H1 (cell line): ENCODE measurements at regions not wholly inside any gene's neighbourhood (a gene's known extent, or its start where the extent isn't known, plus 50 kb on each side); places are given as distances from the start of the nearest gene placed in this dataset.

Experiments used
- CTCF ChIA-PET: fragments of 300-600 bp; sonication (Branson Sonifier 250); formaldehyde crosslinking; loops from one replicate; lab custom pipeline; 2021; ENCODE audit not compliant: partially characterized antibody; lab: Charles Lee
- POLR2A ChIA-PET: fragments of 300-600 bp; sonication (Branson Sonifier 250); formaldehyde crosslinking; loops from one replicate; lab custom pipeline; 2021; ENCODE audit warnings: inconsistent platforms; ENCODE audit not compliant: partially characterized antibody; lab: Charles Lee
- DNase-seq, 2 experiments: peaks; one replicate each; pipeline versions ENCODE4 v3.0.0 to v3.0.0-alpha.2; 2010 to 2022; ENCODE audit warnings: low spot score in 2 of 2, low read depth in 1 of 2, mixed read lengths in 1 of 2
- FAIRE-seq: peaks from 2 replicates; lab custom pipeline; 2011; peaks lifted over from hg19 to GRCh38; lab: Jason Lieb, UNC
- H2AFZ ChIP-seq: 2 replicates; pipeline ENCODE4 v1.8.1; 2012; ENCODE audit warnings: low read length, inconsistent platforms
- H2AK5ac ChIP-seq: 2 replicates; pipeline ENCODE4 v1.6.1; 2013; ENCODE audit warnings: low read depth, low read length
- H2BK120ac ChIP-seq: replicated peaks from 2 replicates; pipeline ENCODE3; 2013; ENCODE audit warnings: low read depth, low read length, inconsistent platforms
- H2BK12ac ChIP-seq: 2 replicates; pipeline ENCODE4 v1.6.1; 2013; ENCODE audit warnings: low read depth, low read length
- H2BK15ac ChIP-seq: 2 replicates; pipeline ENCODE4 v1.6.1; 2013; ENCODE audit warnings: low read length
- H2BK20ac ChIP-seq: 2 replicates; pipeline ENCODE4 v1.6.1; 2013; ENCODE audit warnings: low read length
- H2BK5ac ChIP-seq: 2 replicates; pipeline ENCODE4 v1.6.1; 2013; ENCODE audit warnings: low read depth, low read length
- H3K14ac ChIP-seq: 2 replicates; pipeline ENCODE4 v1.6.1; 2013; ENCODE audit warnings: inconsistent platforms; ENCODE audit not compliant: insufficient read length
- H3K18ac ChIP-seq: 2 replicates; pipeline ENCODE4 v1.6.1; 2013; ENCODE audit warnings: low read length; ENCODE audit errors: extremely low read depth
- H3K23ac ChIP-seq: 2 replicates; pipeline ENCODE4 v1.6.1; 2013; ENCODE audit warnings: inconsistent platforms; ENCODE audit not compliant: insufficient read length
- H3K23me2 ChIP-seq: 2 replicates; pipeline ENCODE4 v1.6.1; 2013; ENCODE audit warnings: low read depth, low read length
- H3K27ac ChIP-seq: 2 replicates; pipeline ENCODE4 v1.6.1; 2011; ENCODE audit warnings: low read depth, low read length, inconsistent platforms
- H3K27me3 ChIP-seq, 4 experiments: replicated peaks in 1 of 4; 1 replicate in 1 of 4; 2 replicates in 3 of 4; pipeline versions ENCODE4 v1.6.1 to v1.8.1; 2011 to 2013; ENCODE audit warnings: low read length in 3 of 4, mild to moderate bottlenecking in 3 of 4, inconsistent platforms in 2 of 4, mixed read lengths in 2 of 4, moderate library complexity in 1 of 4; ENCODE audit not compliant: control insufficient read depth in 3 of 4, insufficient read depth in 3 of 4; ENCODE audit errors: extremely low read depth in 1 of 4
- H3K36me3 ChIP-seq, 4 experiments: 2 replicates each; pipeline versions ENCODE4 v1.6.1 to v1.8.1; 2011 to 2013; ENCODE audit warnings: mild to moderate bottlenecking in 4 of 4, low read length in 3 of 4, moderate library complexity in 2 of 4, control low read depth in 1 of 4, inconsistent platforms in 1 of 4; ENCODE audit not compliant: insufficient read depth in 4 of 4, control insufficient read depth in 2 of 4
- H3K4ac ChIP-seq: replicated peaks from 2 replicates; pipeline ENCODE3; 2013; ENCODE audit warnings: low read length, low read depth, mixed read lengths, inconsistent platforms; ENCODE audit not compliant: insufficient read length
- H3K4me1 ChIP-seq, 4 experiments: replicated peaks in 1 of 4; 1 replicate in 1 of 4; 2 replicates in 3 of 4; pipeline versions ENCODE4 v1.6.1 to v1.8.1; 2011 to 2013; ENCODE audit warnings: low read length in 3 of 4, inconsistent platforms in 2 of 4, mixed read lengths in 1 of 4; ENCODE audit not compliant: insufficient read depth in 4 of 4, control insufficient read depth in 3 of 4
- H3K4me2 ChIP-seq, 2 experiments: 2 replicates each; pipeline versions ENCODE4 v1.6.1 to v1.8.1; 2011 to 2013; ENCODE audit warnings: low read depth in 2 of 2, low read length in 2 of 2, control low read depth in 1 of 2, inconsistent platforms in 1 of 2, mild to moderate bottlenecking in 1 of 2; ENCODE audit not compliant: insufficient read depth in 1 of 2
- H3K4me3 ChIP-seq, 4 experiments: fragments of 200-600, 300-600 bp in 1 of 4; sonication (generic), shearing (Covaris generic), sonication (Bioruptor Twin) in 1 of 4; 2 replicates each; pipeline versions ENCODE4 v1.5.1 to v1.8.1; 2011 to 2016; ENCODE audit warnings: low read length in 4 of 4, low read depth in 3 of 4, control low read depth in 2 of 4, inconsistent platforms in 2 of 4, mild to moderate bottlenecking in 2 of 4, mixed read lengths in 1 of 4, moderate library complexity in 1 of 4; ENCODE audit not compliant: insufficient read depth in 2 of 4; ENCODE audit errors: extremely low read depth in 1 of 4
- H3K56ac ChIP-seq: replicated peaks from 2 replicates; pipeline ENCODE3; 2013; ENCODE audit warnings: low read depth, mild to moderate bottlenecking, mixed read lengths, low read length, inconsistent platforms; ENCODE audit not compliant: insufficient read length
- H3K79me1 ChIP-seq: 2 replicates; pipeline ENCODE4 v1.6.1; 2013; ENCODE audit warnings: low read depth, low read length, control low read depth
- H3K79me2 ChIP-seq, 2 experiments: 2 replicates each; pipeline versions ENCODE4 v1.6.1 to v1.8.1; 2012 to 2013; ENCODE audit warnings: low read length in 2 of 2, mild to moderate bottlenecking in 2 of 2, inconsistent platforms in 1 of 2; ENCODE audit not compliant: insufficient read depth in 2 of 2, control insufficient read depth in 1 of 2
- H3K9ac ChIP-seq, 4 experiments: replicated peaks in 1 of 4; 1 replicate in 1 of 4; 2 replicates in 3 of 4; pipeline versions ENCODE4 v1.6.1 to v1.8.1; 2011 to 2013; ENCODE audit warnings: low read depth in 3 of 4, low read length in 3 of 4, control low read depth in 2 of 4, mild to moderate bottlenecking in 2 of 4, moderate library complexity in 2 of 4, inconsistent platforms in 1 of 4; ENCODE audit errors: extremely low read depth in 1 of 4
- H3K9me3 ChIP-seq, 2 experiments: 2 replicates each; pipeline versions ENCODE4 v1.6.1 to v1.8.1; 2012 to 2013; ENCODE audit warnings: mild to moderate bottlenecking in 2 of 2, moderate library complexity in 2 of 2, control low read depth in 1 of 2, inconsistent platforms in 1 of 2, low read depth in 1 of 2, low read length in 1 of 2, mixed read lengths in 1 of 2; ENCODE audit not compliant: insufficient read depth in 2 of 2
- H4K20me1 ChIP-seq, 2 experiments: replicated peaks in 1 of 2; 2 replicates each; pipeline versions ENCODE3 to v1.8.1; 2011 to 2013; ENCODE audit warnings: inconsistent platforms in 2 of 2, low read length in 2 of 2, mild to moderate bottlenecking in 1 of 2; ENCODE audit not compliant: insufficient read depth in 2 of 2, control insufficient read depth in 1 of 2
- H4K5ac ChIP-seq: 2 replicates; pipeline ENCODE4 v1.6.1; 2013; ENCODE audit warnings: low read length, low read depth, mixed read lengths, inconsistent platforms; ENCODE audit not compliant: insufficient read length
- H4K8ac ChIP-seq: 2 replicates; pipeline ENCODE4 v1.8.0; 2013; ENCODE audit warnings: mild to moderate bottlenecking, moderate library complexity, low read length, inconsistent platforms; ENCODE audit not compliant: insufficient read depth; ENCODE audit errors: extremely low read depth
- H4K91ac ChIP-seq: replicated peaks from 2 replicates; pipeline ENCODE3; 2013; ENCODE audit warnings: low read length, mixed read lengths, inconsistent platforms; ENCODE audit not compliant: insufficient read length
- BRCA1 ChIP-seq: IDR thresholded peaks from 2 replicates; pipeline ENCODE4 v1.6.1; 2012; ENCODE audit warnings: low read depth, low read length, improper control_type of control experiment
- CBX5 ChIP-seq: fragments of 300-800, 300-1000 bp; sonication (generic); IDR thresholded peaks from 2 replicates; pipeline ENCODE4 v1.7.1; 2016; ENCODE audit warnings: antibody characterized with exemption, low read length, low read depth
- EP300 ChIP-seq, 2 experiments: IDR thresholded peaks; 1 replicate in 1 of 2; 2 replicates in 1 of 2; pipeline ENCODE4 v1.6.1; 2011 to 2012; ENCODE audit warnings: low read depth in 2 of 2, low read length in 2 of 2, mild to moderate bottlenecking in 2 of 2, borderline replicate concordance in 1 of 2, inconsistent platforms in 1 of 2, moderate library complexity in 1 of 2
- JUND ChIP-seq: IDR thresholded peaks from 2 replicates; pipeline ENCODE4 v1.6.1; 2011; ENCODE audit warnings: mild to moderate bottlenecking, improper control_type of control experiment, low read length
- KDM4A ChIP-seq: IDR thresholded peaks from one replicate; pipeline ENCODE4 v1.7.1; 2012; ENCODE audit warnings: low read depth, mild to moderate bottlenecking, moderate library complexity, low read length, inconsistent platforms; ENCODE audit not compliant: severe bottlenecking
- POLR2A ChIP-seq, 2 experiments: IDR thresholded peaks; 1 replicate in 1 of 2; 2 replicates in 1 of 2; pipeline ENCODE4 v1.6.1; 2011; ENCODE audit warnings: low read depth in 2 of 2, low read length in 2 of 2, mild to moderate bottlenecking in 2 of 2; ENCODE audit errors: control extremely low read depth in 1 of 2
- SIN3A ChIP-seq, 2 experiments: IDR thresholded peaks in 1 of 2; conservative IDR thresholded peaks in 1 of 2; 2 replicates each; pipeline ENCODE4 v1.6.1; 2011 to 2012; ENCODE audit warnings: low read length in 2 of 2, improper control_type of control experiment in 1 of 2, low read depth in 1 of 2, mild to moderate bottlenecking in 1 of 2
- SIX5 ChIP-seq: IDR thresholded peaks from 2 replicates; pipeline ENCODE4 v1.6.1; 2011; ENCODE audit warnings: mild to moderate bottlenecking, low read depth, low read length
- WGBS, 2 experiments: shearing (Covaris generic) in 1 of 2; methylation state at CpG; one replicate each; pipeline versions ENCODE4 v1.1.6 to v1.1.7; 2013 to 2015; ENCODE audit warnings: low lambda C conversion rate in 2 of 2, mixed read lengths in 2 of 2, inconsistent platforms in 1 of 2, low coverage in 1 of 2, missing lambda C conversion rate in 1 of 2; ENCODE audit not compliant: insufficient replicate concordance in 2 of 2, insufficient coverage in 1 of 2, insufficient read length in 1 of 2; ENCODE audit errors: extremely low coverage in 1 of 2, missing lambda C conversion rate in 1 of 2; 5-methylcytosine and 5-hydroxymethylcytosine counted together
- TF ChIP-seq, protein P1 (sequence below), 3 experiments: IDR thresholded peaks; 1 replicate in 2 of 3; 2 replicates in 1 of 3; pipeline versions ENCODE4 v1.5.1 to v1.6.1; 2011; ENCODE audit warnings: low read length in 3 of 3, mild to moderate bottlenecking in 3 of 3, inconsistent platforms in 2 of 3, low read depth in 1 of 3, moderate library complexity in 1 of 3; ENCODE audit not compliant: insufficient read depth in 1 of 3; ENCODE audit errors: control extremely low read depth in 1 of 3

DNA sequence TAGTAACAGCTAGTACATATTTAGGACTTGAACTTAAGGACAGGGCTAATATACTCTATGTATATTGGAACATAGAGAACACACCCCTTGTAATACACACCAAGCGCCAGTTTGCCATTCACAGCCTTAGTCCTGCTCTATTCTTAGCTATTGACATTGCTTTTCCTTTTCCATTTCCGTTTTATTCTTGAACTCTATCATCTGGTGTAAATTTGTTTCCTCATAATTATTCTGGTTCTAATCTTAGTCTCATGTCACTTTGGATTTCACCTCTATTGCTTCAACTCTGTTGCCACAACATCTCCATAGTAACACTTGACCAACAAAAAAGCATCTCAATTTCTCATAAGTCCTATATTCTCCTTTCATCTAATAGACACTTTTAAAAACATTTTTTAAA is 225.7 kb downstream of the PHLDA1 start:
- Histone ChIP-seq H3K4me1 (peaks cover 0 to 6% (median 2%) of the 10 kb centered on the region in 4 experiments; a peak in 3 of 7 replicates), H4K20me1 (no peaks in the 10 kb centered on the region), H3K23ac (no peak overlapping the region), H3K4me2 (no peak overlapping the region), H3K9me3 (no peaks in the 10 kb centered on the region), H2BK15ac (no peak overlapping the region), H2BK12ac (no peak overlapping the region), H2BK120ac (peak overlapping the region; percentile 84), H4K5ac (no peak overlapping the region), H2BK20ac (no peak overlapping the region), H4K91ac (no peak overlapping the region), H2BK5ac (no peak overlapping the region), H2AK5ac (no peak overlapping the region), H4K8ac (no peak overlapping the region), H2AFZ (no peak overlapping the region), H3K79me2 (no peaks in the 10 kb centered on the region), H3K18ac (no peak overlapping the region), H3K27ac (no peak overlapping the region), H3K79me1 (no peaks in the 10 kb centered on the region), H3K36me3 (no peaks in the 10 kb centered on the region), H3K27me3 (no peaks in the 10 kb centered on the region), H3K23me2 (no peaks in the 10 kb centered on the region), H3K4me3 (no peak overlapping the region), H3K4ac (no peak overlapping the region), H3K14ac (no peak overlapping the region), H3K56ac (no peak overlapping the region), H3K9ac (no peak overlapping the region)
- TF ChIP-seq KDM4A (no peak), EP300 (IDR thresholded peaks at IDR 0.05; ENCODE audit: borderline replicate concordance in 1 of 2, low read depth in 2 of 2, low read length in 2 of 2) (no peak), BRCA1 (no peak), SIN3A (conservative IDR thresholded peaks at IDR 0.05 in 1 of 2, IDR thresholded peaks at IDR 0.05 in 1 of 2; ENCODE audit: low read depth in 1 of 2, low read length in 2 of 2) (no peak), SIX5 (no peak), JUND (no peak), POLR2A (IDR thresholded peaks at IDR 0.05; ENCODE audit: control extremely low read depth in 1 of 2, low read depth in 2 of 2, low read length in 2 of 2) (no peak), CBX5 (no peak)
- TF ChIP-seq, protein P1, sequence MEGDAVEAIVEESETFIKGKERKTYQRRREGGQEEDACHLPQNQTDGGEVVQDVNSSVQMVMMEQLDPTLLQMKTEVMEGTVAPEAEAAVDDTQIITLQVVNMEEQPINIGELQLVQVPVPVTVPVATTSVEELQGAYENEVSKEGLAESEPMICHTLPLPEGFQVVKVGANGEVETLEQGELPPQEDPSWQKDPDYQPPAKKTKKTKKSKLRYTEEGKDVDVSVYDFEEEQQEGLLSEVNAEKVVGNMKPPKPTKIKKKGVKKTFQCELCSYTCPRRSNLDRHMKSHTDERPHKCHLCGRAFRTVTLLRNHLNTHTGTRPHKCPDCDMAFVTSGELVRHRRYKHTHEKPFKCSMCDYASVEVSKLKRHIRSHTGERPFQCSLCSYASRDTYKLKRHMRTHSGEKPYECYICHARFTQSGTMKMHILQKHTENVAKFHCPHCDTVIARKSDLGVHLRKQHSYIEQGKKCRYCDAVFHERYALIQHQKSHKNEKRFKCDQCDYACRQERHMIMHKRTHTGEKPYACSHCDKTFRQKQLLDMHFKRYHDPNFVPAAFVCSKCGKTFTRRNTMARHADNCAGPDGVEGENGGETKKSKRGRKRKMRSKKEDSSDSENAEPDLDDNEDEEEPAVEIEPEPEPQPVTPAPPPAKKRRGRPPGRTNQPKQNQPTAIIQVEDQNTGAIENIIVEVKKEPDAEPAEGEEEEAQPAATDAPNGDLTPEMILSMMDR (IDR thresholded peaks at IDR 0.05; ENCODE audit: control extremely low read depth in 1 of 3, insufficient read depth in 1 of 3, low read depth in 1 of 3, low read length in 3 of 3): no peak
- POLR2A ChIA-PET: interaction anchor here (1.0 kb wide), 1 partner anchor 14 kb away, joined by 3 read pairs; no protein-coding TSS in a partner anchor
- CTCF ChIA-PET: interaction anchor here (1.0 kb wide), 1 partner anchor 10 kb away, joined by 3 read pairs; no protein-coding TSS in a partner anchor
- DNase-seq (no peak), FAIRE-seq (no peak)
- WGBS, 2 experiments: 90% methylated on average over 2 of the region's 2 CpGs; no CpG with 5 or more reads in 1 of the 2 experiments
